ENCODE measurements at regions not wholly inside any gene's neighbourhood (a gene's known extent, or its start where the extent isn't known, plus 50 kb on each side); places are given as distances from the start of the nearest gene placed in this dataset.

- no peak overlapping the region for H3K27ac ChIP-seq (ENCODE audit: low read depth, low read length)
- H3K9me3 ChIP-seq (ENCODE audit: control insufficient read depth in 1 of 2, low read length in 2 of 2) = no peaks in the 10 kb centered on the region
- no peak overlapping the region for H3K9ac ChIP-seq (ENCODE audit: low read depth in 1 of 2, low read length in 2 of 2)
- no peaks in the 10 kb centered on the region for H3K36me3 ChIP-seq (ENCODE audit: control insufficient read depth in 1 of 2, insufficient read depth in 2 of 2, low read length in 2 of 2)
- no peak overlapping the region for H3K4me3 ChIP-seq (ENCODE audit: low read depth in 1 of 2, low read length in 2 of 2)
- no peaks in the 10 kb centered on the region for H3K4me1 ChIP-seq (ENCODE audit: control insufficient read depth in 1 of 2, insufficient read depth in 2 of 2, low read length in 2 of 2)
- H3K27me3 ChIP-seq (ENCODE audit: control insufficient read depth in 1 of 2, insufficient read depth in 2 of 2, low read length in 2 of 2) = no peaks in the 10 kb centered on the region
Measured at GRCh38 chr1:238558156-238558555, 667.4 kb upstream of the ZP4 start.

- H3K9ac ChIP-seq (ENCODE audit: low read depth in 1 of 2, low read length in 2 of 2) = no peak overlapping the region
- no peak overlapping the region for H3K4me3 ChIP-seq (ENCODE audit: low read depth in 1 of 2, low read length in 2 of 2)
- H3K27ac ChIP-seq (ENCODE audit: low read depth, low read length) = no peak overlapping the region
- no peaks in the 10 kb centered on the region for H3K27me3 ChIP-seq (ENCODE audit: control insufficient read depth in 1 of 2, insufficient read depth in 2 of 2, low read length in 2 of 2)
- H3K36me3 ChIP-seq (ENCODE audit: control insufficient read depth in 1 of 2, insufficient read depth in 2 of 2, low read length in 2 of 2) = no peaks in the 10 kb centered on the region
- H3K4me1 ChIP-seq (ENCODE audit: control insufficient read depth in 1 of 2, insufficient read depth in 2 of 2, low read length in 2 of 2) = no peaks in the 10 kb centered on the region
- no peaks in the 10 kb centered on the region for H3K9me3 ChIP-seq (ENCODE audit: control insufficient read depth in 1 of 2, low read length in 2 of 2)
Measured at GRCh38 chr1:238552271-238552670, 661.5 kb upstream of the ZP4 start.

- Histone ChIP-seq H3K9me3 (ENCODE audit: control insufficient read depth in 1 of 2, low read length in 2 of 2) (peaks cover 0 to 2% of the 10 kb centered on the region in 2 donors), H3K4me3 (ENCODE audit: low read depth in 1 of 2, low read length in 2 of 2) (no peak overlapping the region), H3K27me3 (ENCODE audit: control insufficient read depth in 1 of 2, insufficient read depth in 2 of 2, low read length in 2 of 2) (no peaks in the 10 kb centered on the region), H3K36me3 (ENCODE audit: control insufficient read depth in 1 of 2, insufficient read depth in 2 of 2, low read length in 2 of 2) (no peaks in the 10 kb centered on the region), H3K4me1 (ENCODE audit: control insufficient read depth in 1 of 2, insufficient read depth in 2 of 2, low read length in 2 of 2) (no peaks in the 10 kb centered on the region), H3K27ac (ENCODE audit: low read depth, low read length) (no peak overlapping the region), H3K9ac (ENCODE audit: low read depth in 1 of 2, low read length in 2 of 2) (no peak overlapping the region)
Measured at GRCh38 chr1:238549137-238549536, 658.4 kb upstream of the ZP4 start.

GRCh38 chr1:238546118-238546517, 655.4 kb upstream of the ZP4 start:
- H3K4me3 ChIP-seq (ENCODE audit: low read depth in 1 of 2, low read length in 2 of 2) = no peak overlapping the region
- H3K9ac ChIP-seq (ENCODE audit: low read depth in 1 of 2, low read length in 2 of 2) = no peak overlapping the region
- no peak overlapping the region for H3K27ac ChIP-seq (ENCODE audit: low read depth, low read length)
- H3K9me3 ChIP-seq (ENCODE audit: control insufficient read depth in 1 of 2, low read length in 2 of 2) = peaks cover 0 to 2% of the 10 kb centered on the region in 2 donors
- H3K4me1 ChIP-seq (ENCODE audit: control insufficient read depth in 1 of 2, insufficient read depth in 2 of 2, low read length in 2 of 2) = no peaks in the 10 kb centered on the region
- no peaks in the 10 kb centered on the region for H3K36me3 ChIP-seq (ENCODE audit: control insufficient read depth in 1 of 2, insufficient read depth in 2 of 2, low read length in 2 of 2)
- no peaks in the 10 kb centered on the region for H3K27me3 ChIP-seq (ENCODE audit: control insufficient read depth in 1 of 2, insufficient read depth in 2 of 2, low read length in 2 of 2)

GRCh38 chr1:238537641-238538040, 646.9 kb upstream of the ZP4 start:
- Histone ChIP-seq H3K4me3 (ENCODE audit: low read depth in 1 of 2, low read length in 2 of 2) (no peak overlapping the region), H3K9me3 (ENCODE audit: control insufficient read depth in 1 of 2, low read length in 2 of 2) (no peaks in the 10 kb centered on the region), H3K9ac (ENCODE audit: low read depth in 1 of 2, low read length in 2 of 2) (no peak overlapping the region), H3K36me3 (ENCODE audit: control insufficient read depth in 1 of 2, insufficient read depth in 2 of 2, low read length in 2 of 2) (no peaks in the 10 kb centered on the region), H3K27me3 (ENCODE audit: control insufficient read depth in 1 of 2, insufficient read depth in 2 of 2, low read length in 2 of 2) (no peaks in the 10 kb centered on the region), H3K4me1 (ENCODE audit: control insufficient read depth in 1 of 2, insufficient read depth in 2 of 2, low read length in 2 of 2) (no peaks in the 10 kb centered on the region), H3K27ac (ENCODE audit: low read depth, low read length) (no peak overlapping the region)

- no peaks in the 10 kb centered on the region for H3K27me3 ChIP-seq (ENCODE audit: control insufficient read depth in 1 of 2, insufficient read depth in 2 of 2, low read length in 2 of 2)
- no peak overlapping the region for H3K4me3 ChIP-seq (ENCODE audit: low read depth in 1 of 2, low read length in 2 of 2)
- H3K36me3 ChIP-seq (ENCODE audit: control insufficient read depth in 1 of 2, insufficient read depth in 2 of 2, low read length in 2 of 2) = no peaks in the 10 kb centered on the region
- no peak overlapping the region for H3K9ac ChIP-seq (ENCODE audit: low read depth in 1 of 2, low read length in 2 of 2)
- H3K27ac ChIP-seq (ENCODE audit: low read depth, low read length) = no peak overlapping the region
- no peaks in the 10 kb centered on the region for H3K4me1 ChIP-seq (ENCODE audit: control insufficient read depth in 1 of 2, insufficient read depth in 2 of 2, low read length in 2 of 2)
- H3K9me3 ChIP-seq (ENCODE audit: control insufficient read depth in 1 of 2, low read length in 2 of 2) = no peaks in the 10 kb centered on the region
Measured at GRCh38 chr1:238530209-238530851, 639.6 kb upstream of the ZP4 start.

- H3K4me1 ChIP-seq (ENCODE audit: control insufficient read depth in 1 of 2, insufficient read depth in 2 of 2, low read length in 2 of 2) = no peaks in the 10 kb centered on the region
Measured at GRCh38 chr1:238517711-238518110, 627.0 kb upstream of the ZP4 start.

GRCh38 chr1:238501290-238501689, 610.6 kb upstream of the ZP4 start:
- no peak overlapping the region for H3K27ac ChIP-seq (ENCODE audit: low read depth, low read length)
- H3K9ac ChIP-seq (ENCODE audit: low read depth in 1 of 2, low read length in 2 of 2) = no peak overlapping the region
- H3K4me1 ChIP-seq (ENCODE audit: control insufficient read depth in 1 of 2, insufficient read depth in 2 of 2, low read length in 2 of 2) = no peaks in the 10 kb centered on the region
- H3K4me3 ChIP-seq (ENCODE audit: low read depth in 1 of 2, low read length in 2 of 2) = no peak overlapping the region
- H3K9me3 ChIP-seq (ENCODE audit: control insufficient read depth in 1 of 2, low read length in 2 of 2) = peaks cover 0 to 4% of the 10 kb centered on the region in 2 donors
- H3K36me3 ChIP-seq (ENCODE audit: control insufficient read depth in 1 of 2, insufficient read depth in 2 of 2, low read length in 2 of 2) = no peaks in the 10 kb centered on the region
- H3K27me3 ChIP-seq (ENCODE audit: control insufficient read depth in 1 of 2, insufficient read depth in 2 of 2, low read length in 2 of 2) = no peaks in the 10 kb centered on the region

More at GRCh38 chr1:238517711-238518110, 627.0 kb upstream of the ZP4 start:
- H3K9ac ChIP-seq (ENCODE audit: low read depth in 1 of 2, low read length in 2 of 2) = no peak overlapping the region
- H3K9me3 ChIP-seq (ENCODE audit: control insufficient read depth in 1 of 2, low read length in 2 of 2) = peaks cover 5% of the 10 kb centered on the region in 2 donors
- no peak overlapping the region for H3K27ac ChIP-seq (ENCODE audit: low read depth, low read length)
- H3K36me3 ChIP-seq (ENCODE audit: control insufficient read depth in 1 of 2, insufficient read depth in 2 of 2, low read length in 2 of 2) = no peaks in the 10 kb centered on the region
- H3K4me3 ChIP-seq (ENCODE audit: low read depth in 1 of 2, low read length in 2 of 2) = no peak overlapping the region
- no peaks in the 10 kb centered on the region for H3K27me3 ChIP-seq (ENCODE audit: control insufficient read depth in 1 of 2, insufficient read depth in 2 of 2, low read length in 2 of 2)

- no peak overlapping the region for H3K27ac ChIP-seq (ENCODE audit: low read depth, low read length)
- no peak overlapping the region for H3K4me3 ChIP-seq (ENCODE audit: low read depth in 1 of 2, low read length in 2 of 2)
- no peaks in the 10 kb centered on the region for H3K36me3 ChIP-seq (ENCODE audit: control insufficient read depth in 1 of 2, insufficient read depth in 2 of 2, low read length in 2 of 2)
- peaks cover 0 to 4% of the 10 kb centered on the region in 2 donors for H3K9me3 ChIP-seq (ENCODE audit: control insufficient read depth in 1 of 2, low read length in 2 of 2)
- no peak overlapping the region for H3K9ac ChIP-seq (ENCODE audit: low read depth in 1 of 2, low read length in 2 of 2)
- no peaks in the 10 kb centered on the region for H3K27me3 ChIP-seq (ENCODE audit: control insufficient read depth in 1 of 2, insufficient read depth in 2 of 2, low read length in 2 of 2)
- H3K4me1 ChIP-seq (ENCODE audit: control insufficient read depth in 1 of 2, insufficient read depth in 2 of 2, low read length in 2 of 2) = no peaks in the 10 kb centered on the region
Measured at GRCh38 chr1:238499021-238499420, 608.3 kb upstream of the ZP4 start.

GRCh38 chr1:238492271-238492670, 601.5 kb upstream of the ZP4 start:
- no peaks in the 10 kb centered on the region for H3K36me3 ChIP-seq (ENCODE audit: control insufficient read depth in 1 of 2, insufficient read depth in 2 of 2, low read length in 2 of 2)
- H3K9ac ChIP-seq (ENCODE audit: low read depth in 1 of 2, low read length in 2 of 2) = no peak overlapping the region
- no peaks in the 10 kb centered on the region for H3K27me3 ChIP-seq (ENCODE audit: control insufficient read depth in 1 of 2, insufficient read depth in 2 of 2, low read length in 2 of 2)
- H3K27ac ChIP-seq (ENCODE audit: low read depth, low read length) = no peak overlapping the region
- H3K9me3 ChIP-seq (ENCODE audit: control insufficient read depth in 1 of 2, low read length in 2 of 2) = no peaks in the 10 kb centered on the region
- no peaks in the 10 kb centered on the region for H3K4me1 ChIP-seq (ENCODE audit: control insufficient read depth in 1 of 2, insufficient read depth in 2 of 2, low read length in 2 of 2)
- H3K4me3 ChIP-seq (ENCODE audit: low read depth in 1 of 2, low read length in 2 of 2) = no peak overlapping the region

GRCh38 chr1:238491265-238491664, 600.5 kb upstream of the ZP4 start:
- no peaks in the 10 kb centered on the region for H3K27me3 ChIP-seq (ENCODE audit: control insufficient read depth in 1 of 2, insufficient read depth in 2 of 2, low read length in 2 of 2)
- H3K27ac ChIP-seq (ENCODE audit: low read depth, low read length) = no peak overlapping the region
- H3K9ac ChIP-seq (ENCODE audit: low read depth in 1 of 2, low read length in 2 of 2) = no peak overlapping the region
- no peaks in the 10 kb centered on the region for H3K9me3 ChIP-seq (ENCODE audit: control insufficient read depth in 1 of 2, low read length in 2 of 2)
- no peaks in the 10 kb centered on the region for H3K36me3 ChIP-seq (ENCODE audit: control insufficient read depth in 1 of 2, insufficient read depth in 2 of 2, low read length in 2 of 2)
- no peak overlapping the region for H3K4me3 ChIP-seq (ENCODE audit: low read depth in 1 of 2, low read length in 2 of 2)
- H3K4me1 ChIP-seq (ENCODE audit: control insufficient read depth in 1 of 2, insufficient read depth in 2 of 2, low read length in 2 of 2) = no peaks in the 10 kb centered on the region
